DMS 273 (cell line): ENCODE measurements at regions not wholly inside any gene's neighbourhood (a gene's known extent, or its start where the extent isn't known, plus 50 kb on each side); places are given as distances from the start of the nearest gene placed in this dataset.
A peak's percentile ranks its signal among the peaks of the same experiment; 100 is the strongest.
"Not testable (repeated sequence)": the region's sequence is repeated elsewhere in the genome, so short reads cannot be mapped to it uniquely, and the experiment has no call there.

Experiments
- DNase-seq: peaks from one replicate; lab custom pipeline; 2025; ENCODE audit not compliant: unreplicated experiment; lab: John Stamatoyannopoulos, UW

DNA sequence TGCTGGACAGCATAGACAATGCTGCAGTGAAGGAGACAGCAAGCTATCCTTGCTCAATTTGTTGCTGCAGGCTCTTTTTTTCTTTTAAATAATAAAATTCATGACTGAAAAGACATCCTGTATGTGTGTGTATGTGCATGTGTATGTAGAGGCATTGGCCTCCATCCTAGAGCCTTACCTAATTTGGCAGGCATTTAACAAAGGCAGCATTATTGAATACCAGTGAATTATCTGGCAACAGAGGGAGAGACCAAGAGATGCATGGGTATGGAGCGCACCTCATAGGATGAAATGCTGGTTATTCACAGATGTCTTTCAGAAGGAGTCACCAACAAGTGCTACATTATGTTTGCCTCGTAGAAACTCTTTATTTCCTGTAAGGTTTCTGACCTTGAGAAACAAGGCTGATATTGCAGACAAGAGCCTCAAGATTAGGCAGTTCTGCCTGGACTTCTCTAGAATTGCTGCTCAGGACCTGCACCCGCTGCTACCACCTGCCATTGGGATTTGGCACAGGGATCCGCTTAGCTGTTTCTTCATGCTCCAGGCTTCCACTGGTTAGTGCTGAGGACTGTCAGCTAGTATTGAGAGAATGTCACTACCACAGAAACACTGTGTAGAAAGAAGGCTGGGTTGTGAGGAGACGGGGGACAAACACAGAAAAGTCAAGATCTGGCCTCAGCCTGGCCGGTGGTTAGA lies 247.7 kb upstream of the RFX3 start:
- no peak for DNase-seq

DNA sequence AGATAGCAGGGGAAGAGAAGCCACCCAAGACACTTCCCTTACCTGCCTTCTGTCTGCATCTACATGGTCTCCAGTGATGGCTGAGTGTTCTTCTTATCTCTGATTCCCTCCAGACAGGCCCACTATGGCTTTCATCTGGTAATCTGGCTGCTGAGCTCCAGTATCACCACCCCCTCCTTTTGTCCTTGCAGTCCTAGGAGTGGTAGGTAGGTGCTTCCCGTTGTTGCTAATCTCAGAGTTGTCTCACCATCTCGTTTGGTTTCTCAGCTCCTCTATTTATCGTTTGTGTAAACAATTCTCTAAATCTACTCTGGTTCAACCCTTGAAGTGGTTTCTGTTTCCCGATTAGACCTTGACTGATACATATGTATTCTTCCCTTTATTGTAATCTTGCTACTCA lies 243.8 kb upstream of the RFX3 start:
- DNase-seq: no peak

DNA sequence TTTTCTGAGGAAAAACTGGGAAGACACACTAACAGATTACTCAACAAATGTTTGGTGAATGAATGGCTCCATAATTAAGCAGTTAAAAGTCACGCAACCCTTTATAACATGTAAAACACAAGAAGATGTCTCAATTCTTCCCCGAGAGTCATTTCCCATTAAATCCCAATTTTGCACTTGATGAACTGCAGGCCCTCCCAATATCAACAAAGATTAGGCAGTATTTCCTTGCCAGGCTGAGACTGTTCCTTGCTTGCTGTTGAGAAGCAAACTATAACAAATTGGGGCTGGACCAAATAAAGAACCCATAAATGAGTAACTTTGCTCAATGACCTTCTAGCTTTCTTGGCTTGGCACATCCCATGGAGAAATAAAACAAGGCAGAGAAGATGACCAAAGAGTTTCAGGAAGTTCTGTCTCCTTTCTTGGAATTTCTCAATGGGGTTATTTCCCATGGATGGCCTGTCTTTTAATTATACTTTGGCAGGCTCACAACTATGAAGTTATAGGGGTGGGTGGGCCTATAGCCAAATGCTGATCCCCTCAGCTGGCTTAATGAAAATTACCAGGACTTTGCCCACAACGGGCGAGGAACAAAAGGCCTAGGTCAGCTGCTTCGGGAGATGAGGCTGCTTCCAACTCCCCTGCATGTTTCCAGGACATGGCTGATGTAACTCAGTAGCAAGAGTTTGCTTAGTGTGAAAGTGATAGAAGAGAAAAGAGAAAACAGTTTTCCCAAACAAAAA lies 243.1 kb upstream of the RFX3 start:
- no peak for DNase-seq

DNA sequence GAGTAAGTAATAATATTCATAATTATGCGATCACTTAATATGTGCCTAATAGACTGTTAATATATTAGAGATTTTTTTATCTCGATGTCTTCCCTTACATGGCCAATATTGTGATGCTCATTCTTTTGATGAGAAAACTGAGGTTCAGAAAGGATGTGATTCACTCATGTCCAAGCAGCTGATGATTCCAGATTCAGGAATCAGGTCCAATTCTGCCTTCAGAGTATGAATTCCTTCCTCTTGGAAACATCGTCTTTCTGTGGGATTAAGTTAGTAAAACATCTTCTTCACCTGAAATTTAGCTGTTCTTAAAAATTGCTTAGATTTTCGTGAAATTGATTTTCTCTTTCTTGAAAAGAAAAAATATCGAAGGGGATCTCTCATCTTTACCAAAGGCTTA lies 242.5 kb upstream of the RFX3 start:
- no peak for DNase-seq

DNA sequence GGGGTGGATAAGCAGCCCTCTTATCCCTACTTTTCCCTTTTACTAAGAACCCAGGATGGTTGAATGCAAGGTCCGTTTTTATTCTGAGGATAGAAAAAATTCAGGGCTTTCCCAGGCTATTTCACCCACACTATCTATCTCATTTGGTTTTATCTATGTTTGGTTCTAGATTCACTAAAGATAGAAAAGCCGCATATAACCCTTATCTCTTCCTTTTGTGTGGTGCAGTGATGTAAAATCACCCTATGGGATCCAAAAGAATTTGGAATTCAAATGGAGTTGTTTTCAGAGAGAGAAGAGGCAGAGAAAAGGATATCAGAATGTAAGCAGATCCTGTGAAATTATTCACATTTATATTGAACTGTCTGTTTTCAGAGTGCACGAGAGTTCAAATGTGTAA lies 236.3 kb upstream of the RFX3 start:
- no peak for DNase-seq

DNA sequence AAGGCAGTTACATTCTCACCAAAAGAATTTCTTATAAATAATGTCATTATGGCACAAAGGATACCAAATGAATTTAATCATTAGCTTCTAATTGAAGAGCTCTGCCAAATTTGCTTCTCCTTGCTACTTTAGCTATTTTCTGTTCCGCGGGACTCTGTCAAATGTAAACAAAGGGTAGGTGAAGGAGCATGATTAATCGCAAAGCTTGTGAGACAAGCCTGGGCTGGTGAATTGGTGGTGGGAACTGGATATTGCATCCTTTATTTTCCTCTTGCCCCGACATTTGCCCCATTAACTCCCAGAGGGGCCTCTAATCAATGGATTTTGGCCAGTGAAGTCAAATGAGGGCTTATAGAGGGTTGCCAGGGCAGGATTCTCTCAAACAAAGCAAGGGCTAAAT lies 234.2 kb upstream of the RFX3 start:
- peak; percentile 25 for DNase-seq

DNA sequence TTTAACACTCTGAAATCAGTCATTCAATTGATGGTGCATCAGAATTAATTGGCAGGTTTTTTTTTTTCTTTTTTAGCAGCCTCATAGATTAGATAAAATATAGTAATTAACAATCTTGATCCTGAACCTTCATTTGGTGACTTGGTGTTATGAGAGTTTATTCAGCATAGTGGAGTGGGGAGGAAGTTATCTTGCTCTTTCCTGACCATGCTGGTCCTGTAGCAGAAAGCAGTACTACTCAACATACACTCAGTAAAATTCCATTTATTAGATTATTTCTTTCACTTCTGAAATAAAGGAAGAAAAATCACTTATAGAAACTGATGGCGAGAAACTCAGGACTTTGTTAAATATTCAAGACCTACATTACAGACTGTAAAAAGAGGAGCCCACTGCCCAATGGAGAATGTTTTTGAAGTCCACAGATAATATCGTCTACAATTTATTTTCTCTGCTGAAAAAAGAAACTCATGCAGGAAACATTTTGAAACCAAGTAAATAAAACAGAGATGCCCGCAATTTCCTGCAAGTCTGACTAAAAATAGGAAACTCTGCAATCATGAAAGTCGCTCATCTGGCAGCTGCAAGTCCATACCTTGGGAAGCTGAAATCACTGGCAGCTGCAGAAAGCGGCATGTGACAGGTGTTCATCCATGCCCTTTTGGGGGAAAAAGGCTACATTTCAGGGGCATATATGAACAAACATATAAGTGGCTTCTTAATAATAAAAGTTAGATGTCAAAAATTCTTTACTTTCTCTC lies 233.2 kb upstream of the RFX3 start:
- no peak for DNase-seq

DNA sequence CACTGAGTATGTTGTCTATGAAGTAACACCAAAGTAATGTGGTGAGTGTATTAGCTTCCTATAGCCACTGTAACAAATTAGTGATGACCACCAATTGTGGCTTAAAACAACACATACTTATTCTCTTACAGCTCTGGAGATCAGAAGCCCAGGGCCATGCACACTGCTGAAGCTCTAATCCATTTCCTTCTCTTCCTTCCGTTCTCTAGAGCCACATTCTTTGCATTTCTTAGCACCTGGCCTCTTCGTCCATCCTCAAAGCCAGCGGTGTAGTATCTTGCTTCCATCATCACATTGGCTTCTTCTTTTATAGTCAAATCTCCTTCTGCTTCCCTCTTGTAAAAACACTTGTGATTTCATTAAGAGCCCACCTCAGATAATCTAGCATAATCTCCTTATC lies 230.3 kb upstream of the RFX3 start:
- no peak for DNase-seq

DNA sequence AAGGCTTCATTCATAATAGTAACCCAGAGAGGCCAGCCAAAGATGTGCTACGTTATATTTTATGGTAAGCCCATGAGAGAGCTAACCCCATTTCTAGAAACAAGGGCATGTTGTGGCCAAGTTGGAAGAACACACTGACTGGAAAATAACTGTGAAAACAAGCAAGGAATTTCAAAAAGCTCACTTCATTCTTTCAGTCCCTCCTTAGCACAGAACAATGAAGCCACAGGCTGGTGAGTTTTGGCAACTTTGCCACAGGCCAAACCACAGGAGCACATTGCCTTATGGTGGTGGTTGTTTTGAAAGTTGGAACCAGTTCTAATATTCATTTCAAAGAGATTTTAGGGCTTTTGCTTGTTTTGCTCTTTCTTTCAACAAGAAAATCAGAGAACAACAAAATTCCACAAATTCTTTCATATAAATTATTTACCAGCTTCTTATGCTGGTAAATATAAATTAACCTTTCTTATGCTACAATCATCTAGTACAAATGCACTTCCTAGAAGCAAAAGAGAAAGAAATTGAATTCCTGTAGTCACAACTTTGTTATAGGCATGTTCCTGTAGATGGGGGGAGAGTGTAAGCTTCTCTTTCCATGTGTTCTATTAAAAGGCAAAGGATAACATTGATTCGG lies 225.4 kb upstream of the RFX3 start:
- DNase-seq: no peak

DNA sequence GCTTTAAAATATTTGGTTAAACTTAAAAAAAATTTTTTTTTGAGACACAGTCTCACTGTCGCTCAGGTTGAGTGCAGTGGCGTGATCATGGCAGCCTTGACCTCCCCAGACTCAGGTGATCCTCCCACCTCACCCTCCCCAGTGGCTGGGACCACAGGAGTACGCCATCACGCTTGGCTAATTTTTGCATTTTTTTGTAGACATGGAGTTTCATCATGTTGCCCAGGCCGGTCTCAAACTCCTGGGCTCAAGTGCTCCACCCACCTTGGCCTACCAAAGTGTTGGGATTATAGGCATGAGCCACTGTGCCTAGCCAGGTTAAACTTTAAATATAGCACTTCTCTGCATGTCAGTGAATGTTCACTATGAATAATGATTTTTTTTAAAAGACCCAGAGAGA lies 224.5 kb upstream of the RFX3 start:
- DNase-seq: no peak

DNA sequence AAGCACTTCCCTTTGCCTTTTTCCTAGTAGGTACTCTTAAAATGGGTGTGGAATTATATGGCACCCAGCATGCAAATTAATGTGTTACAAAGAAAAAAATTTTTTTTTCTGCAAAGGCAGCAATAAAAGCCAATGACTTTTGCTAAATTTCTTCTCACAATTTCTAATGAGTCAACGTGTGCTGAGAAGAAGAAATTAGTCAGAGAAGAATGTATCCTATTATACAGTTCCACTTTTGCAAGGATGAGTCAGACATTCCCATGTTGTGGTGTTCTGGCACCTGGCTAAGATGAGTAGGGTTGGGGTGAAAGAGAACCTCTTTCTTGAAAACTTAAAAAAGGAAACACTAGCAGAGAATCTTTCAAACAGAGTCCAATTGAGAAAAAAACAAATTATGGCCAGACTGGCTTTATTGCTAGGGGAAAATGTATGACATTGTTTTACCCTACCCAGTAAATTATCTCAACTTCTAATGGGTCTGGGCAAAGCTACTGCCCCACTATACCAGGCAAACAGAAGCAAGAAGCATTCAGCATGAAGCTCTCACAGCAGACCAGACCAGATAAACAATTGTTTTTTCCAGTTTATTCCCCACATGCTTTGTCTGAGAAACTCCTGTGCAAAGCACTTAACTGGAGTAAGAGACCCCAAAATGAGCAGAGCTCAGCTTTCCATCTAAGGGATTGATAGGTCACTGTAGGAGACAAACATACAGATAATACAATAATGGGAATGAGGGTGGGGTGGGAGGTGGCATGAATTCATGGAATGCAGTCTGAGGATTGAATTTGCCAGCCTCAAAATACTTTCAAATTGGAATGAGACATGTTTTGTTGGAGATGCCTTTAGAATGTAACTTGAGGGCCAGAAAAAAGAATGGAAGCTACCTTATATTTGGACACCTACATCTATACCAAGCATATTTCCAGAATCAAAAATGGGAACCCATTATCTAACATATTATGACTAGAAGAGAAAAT lies 220.8 kb upstream of the RFX3 start:
- no peak for DNase-seq

DNA sequence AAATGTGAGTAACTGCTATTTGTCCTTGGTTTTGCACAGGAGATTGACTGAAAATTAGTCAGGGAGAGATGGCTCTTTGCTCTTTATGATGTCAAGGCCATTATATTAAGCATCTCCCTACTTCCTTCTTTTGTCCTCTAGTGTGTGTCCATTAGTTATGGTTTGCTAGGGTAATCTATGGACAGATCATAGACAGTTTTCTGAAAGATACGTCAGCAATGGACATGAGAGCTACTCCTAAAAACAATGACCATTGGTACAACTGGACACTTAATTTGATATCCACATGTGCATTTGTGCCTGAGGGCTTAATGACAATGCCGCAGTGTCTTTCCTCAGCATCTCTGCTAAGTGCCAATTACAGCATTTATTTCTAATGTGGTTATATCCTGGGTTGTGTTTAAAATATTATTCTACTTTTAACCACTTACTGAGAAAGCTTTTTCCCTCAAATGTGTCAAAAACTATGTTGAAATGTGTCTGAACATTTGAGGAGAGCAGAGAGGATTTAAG lies 218.2 kb upstream of the RFX3 start:
- no peak for DNase-seq

DNA sequence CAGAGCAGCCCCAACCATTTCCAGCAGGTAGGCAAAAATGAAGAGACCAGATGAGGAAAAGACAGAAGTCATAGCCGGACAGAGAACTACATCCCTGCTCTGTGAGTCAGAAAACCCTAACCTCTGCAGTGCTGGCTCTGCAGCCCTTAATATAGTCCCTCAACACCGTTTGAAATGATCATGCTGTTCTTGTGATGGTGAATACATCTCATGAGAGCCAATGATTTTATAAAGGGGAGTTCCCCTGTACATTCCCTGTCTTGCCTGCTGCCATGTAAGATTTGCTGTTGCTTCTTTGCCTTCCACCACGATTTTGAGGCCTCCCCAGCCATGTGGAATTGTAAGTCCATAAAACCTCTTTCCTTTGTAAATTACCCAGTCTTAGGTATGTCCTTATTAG lies 216.8 kb upstream of the RFX3 start:
- DNase-seq: no peak

DNA sequence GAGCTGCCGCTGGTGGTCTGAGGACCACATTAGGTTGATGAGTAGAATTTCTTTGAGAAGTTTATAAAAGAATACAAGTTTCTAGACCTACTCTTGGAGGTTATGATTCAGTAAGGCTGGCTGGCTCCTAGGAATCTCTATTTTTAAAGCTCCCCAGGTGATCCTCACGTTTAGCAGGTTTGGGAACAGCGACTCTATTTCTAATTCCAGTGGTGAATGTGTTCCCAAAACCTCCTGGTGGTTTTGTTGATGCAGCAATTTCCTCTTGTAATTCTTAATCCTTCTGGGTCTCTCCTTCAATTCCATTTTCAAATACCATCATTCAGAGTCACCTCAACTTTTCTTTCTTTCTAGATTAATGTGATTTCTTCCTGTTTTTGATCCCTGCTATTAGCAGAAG lies 215.9 kb upstream of the RFX3 start:
- DNase-seq: no peak

DNA sequence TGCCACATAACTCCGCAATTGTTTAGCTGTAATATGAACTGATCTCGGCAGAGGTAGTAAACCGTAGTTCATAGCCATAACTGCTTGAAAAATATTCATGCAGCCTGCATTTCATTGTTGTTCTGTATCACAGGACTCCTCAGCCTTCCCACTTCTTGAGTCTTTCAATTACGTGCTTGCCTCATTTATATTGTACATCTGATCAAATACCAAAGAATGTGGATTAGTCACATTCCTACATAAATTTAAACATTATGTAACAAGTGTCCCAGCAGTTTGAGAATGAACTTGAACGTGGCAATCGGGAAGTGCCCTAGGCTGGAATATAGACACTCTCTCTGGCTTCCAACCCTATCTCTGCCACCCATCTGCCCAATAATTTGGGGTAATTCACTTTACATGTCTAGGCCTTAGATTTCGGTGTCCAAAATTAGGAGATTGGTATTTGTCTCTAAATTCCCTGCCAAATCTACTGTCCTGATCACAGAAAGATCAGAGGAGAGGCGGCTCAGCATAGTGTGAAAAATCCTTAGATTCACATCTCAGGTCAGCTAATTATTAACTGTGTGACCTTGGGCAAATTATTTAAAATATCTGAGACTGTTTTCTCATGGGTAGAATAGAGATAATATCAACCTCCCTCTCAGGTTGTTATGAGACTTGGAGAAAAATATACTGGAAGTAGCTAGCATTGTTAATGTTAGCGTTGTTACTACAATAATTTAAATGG lies 215.1 kb upstream of the RFX3 start:
- no peak for DNase-seq

DNA sequence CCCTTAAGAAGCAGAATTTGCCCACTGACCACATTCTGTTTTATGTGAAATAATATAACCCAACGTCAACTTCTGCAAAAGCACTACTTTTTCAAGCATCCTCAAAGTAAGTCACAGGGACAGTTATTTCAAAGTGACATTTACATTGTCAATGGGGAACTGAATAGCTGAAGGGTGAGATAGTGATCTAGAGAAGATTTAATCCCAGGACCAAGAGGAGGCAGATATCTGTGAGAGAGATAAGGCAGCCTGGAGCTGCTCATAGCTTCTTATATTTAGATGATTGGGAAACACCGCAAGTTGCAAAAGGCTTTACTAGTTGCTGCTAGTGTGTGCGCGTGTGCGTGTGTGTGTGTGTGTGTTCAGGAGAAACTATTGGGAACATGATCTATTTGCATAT lies 210.4 kb upstream of the RFX3 start:
- no peak for DNase-seq

DNA sequence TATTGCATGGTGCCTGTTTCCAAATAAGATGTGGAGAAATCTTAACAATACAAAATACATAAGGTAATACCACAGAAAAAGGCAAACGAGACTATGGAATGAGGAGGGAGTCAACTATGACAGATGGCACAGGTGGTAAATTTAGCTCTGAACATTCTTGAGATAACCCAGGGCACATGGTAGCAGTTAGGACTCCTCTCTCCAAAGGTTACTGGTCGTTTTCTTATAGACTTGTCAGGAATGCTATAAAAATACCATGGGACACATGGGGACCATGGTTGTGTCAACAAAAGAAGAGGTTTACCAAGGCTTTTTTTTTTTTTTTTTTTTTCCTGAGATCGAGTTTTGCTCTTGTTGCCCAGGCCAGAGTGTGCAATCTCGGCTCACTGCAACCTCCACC lies 209.4 kb upstream of the RFX3 start:
- peak; percentile 9 for DNase-seq

DNA sequence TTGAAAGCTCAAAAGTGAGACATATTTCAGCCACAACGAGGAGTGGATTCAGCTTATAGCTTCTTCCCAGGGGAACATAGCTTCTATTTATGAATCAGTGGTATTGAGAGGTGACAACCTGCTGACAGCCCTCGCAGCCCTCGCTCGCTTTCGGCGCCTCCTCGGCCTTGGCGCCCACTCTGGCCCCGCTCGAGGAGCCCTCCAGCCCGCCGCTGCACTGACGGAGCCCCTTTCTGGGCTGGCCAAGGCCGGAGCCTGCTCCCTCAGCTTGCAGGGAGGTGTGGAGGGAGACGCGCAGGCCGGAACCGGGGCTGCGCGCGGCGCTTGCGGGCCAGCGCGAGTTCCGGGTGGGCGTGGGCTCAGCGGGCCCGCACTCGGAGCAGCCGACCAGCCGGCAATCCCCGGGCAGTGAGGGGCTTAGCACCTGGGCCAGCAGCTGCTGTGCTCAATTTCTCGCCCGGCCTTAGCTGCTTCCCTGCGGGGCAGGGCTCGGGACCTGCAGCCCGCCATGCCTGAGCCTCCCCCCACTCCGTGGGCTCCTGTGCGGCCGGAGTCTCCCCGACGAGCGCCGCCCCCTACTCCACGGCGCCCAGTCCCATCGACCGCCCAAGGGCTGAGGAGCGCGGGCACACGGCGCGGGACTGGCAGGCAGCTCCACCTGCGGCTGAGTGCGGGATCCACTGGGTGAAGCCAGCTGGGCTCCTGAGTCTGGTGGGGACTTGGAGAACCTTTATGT lies 207.9 kb upstream of the RFX3 start:
- DNase-seq: not testable (repeated sequence)

DNA sequence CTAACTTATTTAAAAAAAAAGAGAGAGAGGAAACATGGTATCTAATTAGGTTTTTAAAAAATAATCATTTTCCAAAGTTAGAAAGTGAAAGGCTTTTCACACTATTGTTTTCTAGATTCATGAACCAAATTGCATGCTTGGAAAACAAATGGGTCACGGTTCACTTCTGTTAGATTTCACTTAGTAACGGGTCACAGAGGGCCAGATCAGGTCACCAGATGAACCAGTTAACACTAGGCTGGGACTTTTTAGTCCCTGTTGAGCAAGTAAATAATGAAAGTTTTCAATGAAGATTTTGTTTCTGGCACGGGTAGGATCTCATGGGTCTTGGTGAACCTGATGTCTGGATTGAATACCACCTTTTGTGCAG lies 207.2 kb upstream of the RFX3 start:
- DNase-seq: no peak
